ENCODE measurements at regions not wholly inside any gene's neighbourhood (a gene's known extent, or its start where the extent isn't known, plus 50 kb on each side); places are given as distances from the start of the nearest gene placed in this dataset.
A peak's percentile ranks its signal among the peaks of the same experiment; 100 is the strongest.

GRCh38 chr2:187272255-187272654, 175.8 kb downstream of the CALCRL start:
- Histone ChIP-seq H3K79me2 (ENCODE audit: control insufficient read depth, insufficient read depth, low read length) (no peaks in the 10 kb centered on the region), H3K4me3 (no peak overlapping the region), H3K9me3 (replicated peaks; ENCODE audit: control insufficient read depth, insufficient read depth, low read length) (no peaks in the 10 kb centered on the region), H2AFZ (ENCODE audit: control insufficient read depth, low read depth, low read length) (no peak overlapping the region), H3K4me2 (ENCODE audit: control insufficient read depth, insufficient read depth) (no peak overlapping the region), H4K20me1 (ENCODE audit: control insufficient read depth, insufficient read depth) (no peaks in the 10 kb centered on the region), H3K27ac (ENCODE audit: control insufficient read depth, insufficient read depth) (no peak overlapping the region), H3K4me1 (ENCODE audit: control insufficient read depth, insufficient read depth, low read length) (no peaks in the 10 kb centered on the region), H3K27me3 (replicated peaks in 1 of 2; ENCODE audit: control insufficient read depth in 2 of 2, insufficient read depth in 2 of 2, low read length in 1 of 2) (no peaks in the 10 kb centered on the region), H3K9ac (ENCODE audit: control insufficient read depth, insufficient read depth, low read length) (no peak overlapping the region), H3K36me3 (ENCODE audit: control insufficient read depth in 2 of 2, insufficient read depth in 2 of 2, low read length in 1 of 2) (no peaks in the 10 kb centered on the region)
- DNase-seq (ENCODE audit: low read depth, low spot score): no peak
- intact Hi-C loops (cut with micrococcal nuclease; ENCODE audit: unreplicated experiment): no loop called here
- FAIRE-seq: no peak
- ATAC-seq: 0 out of 3 replicates have a peak, but pooled peaks have one; percentile 26
- ChIA-PET SMC1A (ENCODE audit: uncharacterized antibody, unreplicated experiment) (interaction anchor here (1.5 to 1.6 kb wide), 2 partner anchors 8 to 134 kb away, joined by 3 to 4 read pairs; no protein-coding TSS in a partner anchor), CTCF (no interaction called here), POLR2A (no interaction called here), RAD21 (ENCODE audit: unreplicated experiment) (no interaction called here)
- TF ChIP-seq CHD4 (IDR thresholded peaks at IDR 0.05): no peak
- TF ChIP-seq BACH1 (IDR thresholded peaks at IDR 0.05; ENCODE audit: borderline replicate concordance): no peak
- TF ChIP-seq JUNB (IDR thresholded peaks at IDR 0.05): peak; percentile 34; the same call in 1 of the 2 replicates
- BruUV-seq (replicated peaks): no TSS peak
- in situ Hi-C loops (cut with MboI): no loop called here

- intact Hi-C loops (cut with micrococcal nuclease; ENCODE audit: unreplicated experiment): no loop called here
- SMC1A ChIA-PET (ENCODE audit: uncharacterized antibody, unreplicated experiment): interaction anchor here (0.9 to 1.6 kb wide), 3 partner anchors 9 to 134 kb away, joined by 3 to 4 read pairs (median 3); no protein-coding TSS in a partner anchor
- ATAC-seq (peak; percentile 55), FAIRE-seq (no peak), DNase-seq (ENCODE audit: low read depth, low spot score) (no peak)
- no TSS peak for BruUV-seq (replicated peaks)
- Histone ChIP-seq H3K79me2 (ENCODE audit: control insufficient read depth, insufficient read depth, low read length) (no peaks in the 10 kb centered on the region), H4K20me1 (ENCODE audit: control insufficient read depth, insufficient read depth) (no peaks in the 10 kb centered on the region), H2AFZ (ENCODE audit: control insufficient read depth, low read depth, low read length) (no peak overlapping the region), H3K4me2 (ENCODE audit: control insufficient read depth, insufficient read depth) (no peak overlapping the region), H3K4me3 (no peak overlapping the region), H3K27me3 (replicated peaks in 1 of 2; ENCODE audit: control insufficient read depth in 2 of 2, insufficient read depth in 2 of 2, low read length in 1 of 2) (no peaks in the 10 kb centered on the region), H3K4me1 (ENCODE audit: control insufficient read depth, insufficient read depth, low read length) (no peaks in the 10 kb centered on the region), H3K36me3 (ENCODE audit: control insufficient read depth in 2 of 2, insufficient read depth in 2 of 2, low read length in 1 of 2) (no peaks in the 10 kb centered on the region), H3K27ac (ENCODE audit: control insufficient read depth, insufficient read depth) (no peak overlapping the region), H3K9me3 (replicated peaks; ENCODE audit: control insufficient read depth, insufficient read depth, low read length) (no peaks in the 10 kb centered on the region), H3K9ac (ENCODE audit: control insufficient read depth, insufficient read depth, low read length) (no peak overlapping the region)
- RAD21 ChIA-PET (ENCODE audit: unreplicated experiment): no interaction called here
- TF ChIP-seq E4F1 (IDR thresholded peaks at IDR 0.05; ENCODE audit: borderline replicate concordance, partially characterized antibody) (no peak), NFXL1 (IDR thresholded peaks at IDR 0.05; ENCODE audit: borderline replicate concordance) (no peak), SRF (IDR thresholded peaks at IDR 0.05; ENCODE audit: low read depth in 2 of 2, low read length in 2 of 2) (no peak)
- in situ Hi-C loops (cut with MboI): no loop called here
- POLR2A ChIA-PET: no interaction called here
- CTCF ChIA-PET: no interaction called here
Measured at GRCh38 chr2:187271825-187272224, 176.2 kb downstream of the CALCRL start.

All from GM12878 (cell line).